GM18499 (cell line): ENCODE measurements at regions not wholly inside any gene's neighbourhood (a gene's known extent, or its start where the extent isn't known, plus 50 kb on each side); places are given as distances from the start of the nearest gene placed in this dataset.
"Not testable (repeated sequence)": the region's sequence is repeated elsewhere in the genome, so short reads cannot be mapped to it uniquely, and the experiment has no call there.

Experiments
- ATAC-seq: cut with Tn5 transposase; IDR thresholded peaks from one replicate; pipeline ENCODE4 v1.9.1; 2021; ENCODE audit warnings: moderate number of reproducible peaks; ENCODE audit not compliant: insufficient read depth, unreplicated experiment

DNA sequence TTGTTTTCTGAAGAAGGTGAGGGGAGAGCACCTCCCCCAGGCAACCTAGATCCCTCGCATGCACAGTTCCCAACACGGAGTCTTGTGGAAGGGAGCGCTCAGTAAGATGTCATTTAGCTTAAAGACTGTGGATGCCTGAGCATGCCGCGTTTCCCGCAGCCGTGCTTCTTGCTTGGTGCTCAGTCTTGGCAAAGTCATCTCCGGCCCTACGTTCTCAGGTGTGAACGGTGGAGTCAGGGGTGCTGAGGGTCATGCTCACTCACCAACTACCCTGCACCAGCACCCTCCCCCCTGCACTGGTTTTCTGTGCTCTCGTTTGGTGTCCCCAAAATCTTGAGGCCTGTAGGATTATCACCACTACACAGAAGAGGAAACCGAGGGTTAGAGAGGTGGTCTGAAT lies 202.1 kb downstream of the RHOU start:
- no peak for ATAC-seq

DNA sequence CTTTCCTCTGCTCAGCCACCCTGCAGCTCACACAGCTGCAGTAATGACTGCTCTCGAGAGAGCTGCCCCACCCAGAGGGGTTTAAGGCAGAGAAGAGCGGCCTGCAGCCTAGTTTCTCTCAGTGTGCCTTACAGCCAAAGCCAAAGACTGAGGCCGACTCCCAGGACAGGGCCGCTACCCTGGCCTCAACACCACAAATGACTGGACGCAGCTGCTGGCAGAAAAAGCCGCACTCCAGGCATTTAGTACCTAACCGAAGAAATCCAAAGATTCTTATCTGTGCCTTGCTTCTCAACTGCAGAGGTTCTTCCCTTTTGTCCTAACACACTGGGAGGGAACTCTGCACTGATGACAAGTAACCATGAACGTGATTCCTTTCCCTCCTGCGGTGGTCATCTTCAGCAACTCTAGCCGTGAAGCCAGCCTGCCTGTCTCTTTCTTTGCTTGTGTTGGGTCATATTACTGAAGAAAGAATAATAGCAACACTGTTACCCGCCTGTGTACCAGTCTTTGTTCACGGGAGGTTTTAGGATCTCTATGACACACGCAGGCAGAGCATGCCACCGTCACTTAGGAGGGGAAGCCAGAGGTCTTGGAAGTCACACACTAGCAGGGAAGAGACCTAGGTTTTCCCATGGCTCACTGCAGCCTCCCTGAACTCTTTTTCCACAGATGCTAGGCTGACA lies 202.7 kb downstream of the RHOU start:
- no peak for ATAC-seq

DNA sequence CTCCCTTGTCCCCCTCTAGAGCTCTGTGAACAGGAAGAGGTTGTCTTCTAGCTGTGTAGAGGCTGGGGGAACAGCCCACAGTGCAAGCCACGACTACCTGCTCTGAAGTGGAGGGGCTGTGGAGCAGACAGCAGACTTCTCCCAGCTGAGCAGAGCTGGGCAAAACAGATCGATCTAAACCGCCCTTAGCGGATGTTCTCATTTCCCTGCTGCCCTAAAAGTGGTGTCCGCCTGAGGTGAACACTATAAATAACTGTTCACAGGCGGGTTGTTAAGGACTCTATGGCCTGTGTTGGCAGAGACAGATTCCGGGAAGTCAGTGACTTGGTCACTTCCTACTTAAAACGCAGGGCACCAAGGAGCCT lies 203.2 kb downstream of the RHOU start:
- no peak for ATAC-seq

DNA sequence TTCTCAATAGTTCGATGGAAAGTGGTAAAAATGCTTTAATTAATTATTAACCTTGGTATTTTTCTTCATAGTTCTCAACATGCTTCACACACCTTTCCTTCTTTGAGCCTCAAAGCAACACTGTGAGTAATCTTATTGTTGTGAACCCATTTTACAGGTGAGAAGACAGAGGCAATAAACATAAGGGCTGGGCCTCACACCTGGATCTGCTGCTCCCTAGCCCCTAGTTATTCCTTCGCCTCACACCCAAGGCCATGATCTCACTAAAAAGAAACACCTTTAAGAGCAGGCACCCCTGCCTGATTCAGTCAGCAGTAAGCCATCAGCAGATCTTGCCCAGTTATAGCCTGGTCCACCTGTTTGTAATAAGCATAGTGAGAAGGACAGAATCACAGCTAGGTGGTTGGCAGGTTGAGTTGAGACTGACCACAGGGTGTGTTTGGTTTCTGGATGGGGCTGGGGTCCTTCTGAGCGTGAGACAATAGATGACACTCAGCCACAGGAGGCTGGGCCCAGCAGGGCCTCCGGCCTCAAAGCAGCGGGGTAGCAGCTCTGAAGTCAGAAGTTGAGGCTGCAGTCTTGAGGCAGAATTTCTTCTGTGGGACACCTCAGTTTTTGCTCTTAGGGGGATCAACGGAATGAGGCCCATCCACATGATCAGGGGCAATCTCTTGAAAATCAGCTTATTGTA lies 203.9 kb downstream of the RHOU start:
- ATAC-seq, result no peak

DNA sequence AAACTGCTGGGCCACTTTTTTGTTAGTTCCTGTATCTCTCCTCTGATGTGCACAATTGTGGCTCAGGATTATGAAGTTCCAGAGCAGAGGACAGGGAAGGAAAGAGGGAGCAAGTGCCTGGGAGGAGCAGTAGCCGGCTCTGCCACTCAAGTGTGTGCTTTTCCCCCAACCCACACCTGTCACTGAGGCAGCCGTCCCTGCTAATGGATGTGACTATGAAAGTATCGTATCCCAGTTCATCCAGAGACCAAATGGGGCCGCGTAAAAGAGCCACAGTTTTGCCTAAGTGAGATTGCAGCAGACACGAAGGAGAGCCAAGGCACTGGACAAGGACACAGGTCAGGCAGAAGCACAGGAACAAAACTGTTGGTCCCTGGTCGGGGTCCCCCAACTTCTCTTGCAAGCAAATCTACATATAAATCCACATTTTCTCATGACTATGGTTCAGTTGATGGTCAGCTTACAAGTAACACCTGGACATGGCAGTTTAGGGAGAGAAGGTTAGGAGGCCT lies 204.7 kb downstream of the RHOU start:
- ATAC-seq, result no peak

DNA sequence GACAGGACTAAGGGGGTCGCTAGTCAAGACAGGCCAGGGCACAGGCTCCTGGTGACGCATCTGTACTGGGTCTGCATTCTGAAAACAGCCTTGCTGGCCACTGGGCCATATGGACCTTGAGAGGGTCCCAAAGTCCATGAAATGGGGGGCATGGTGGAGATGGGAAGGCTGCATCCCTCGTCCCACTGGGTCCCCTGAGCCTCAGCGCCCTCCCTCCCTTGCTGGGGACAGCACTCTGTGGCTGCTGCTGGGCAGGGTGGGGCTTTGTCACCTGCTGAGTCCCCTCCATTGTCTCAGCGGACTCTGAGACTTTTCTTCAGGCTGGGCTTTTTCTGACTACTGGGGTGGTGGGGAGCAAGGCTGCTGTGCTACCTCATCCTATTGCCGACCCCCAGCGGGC lies 205.2 kb downstream of the RHOU start:
- ATAC-seq, result no peak

DNA sequence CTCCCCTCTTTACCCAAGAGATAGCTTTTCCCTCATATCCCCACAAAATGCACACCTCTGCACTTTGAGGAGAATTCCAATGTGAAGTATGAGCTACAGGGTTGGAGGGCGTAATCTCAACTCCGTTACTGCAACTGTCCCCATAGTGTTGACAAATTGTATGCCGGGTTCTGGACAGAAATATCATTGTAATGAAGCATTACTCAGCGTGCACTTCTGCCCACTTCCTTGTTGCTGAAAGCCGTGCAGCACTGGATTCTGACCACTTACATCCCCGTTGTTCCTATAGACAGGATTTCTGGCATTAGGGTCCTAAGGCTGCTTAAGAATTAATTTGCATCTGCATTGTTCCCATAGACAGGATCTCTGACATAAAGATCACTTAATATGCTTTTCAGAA lies 205.6 kb downstream of the RHOU start:
- ATAC-seq, result no peak

DNA sequence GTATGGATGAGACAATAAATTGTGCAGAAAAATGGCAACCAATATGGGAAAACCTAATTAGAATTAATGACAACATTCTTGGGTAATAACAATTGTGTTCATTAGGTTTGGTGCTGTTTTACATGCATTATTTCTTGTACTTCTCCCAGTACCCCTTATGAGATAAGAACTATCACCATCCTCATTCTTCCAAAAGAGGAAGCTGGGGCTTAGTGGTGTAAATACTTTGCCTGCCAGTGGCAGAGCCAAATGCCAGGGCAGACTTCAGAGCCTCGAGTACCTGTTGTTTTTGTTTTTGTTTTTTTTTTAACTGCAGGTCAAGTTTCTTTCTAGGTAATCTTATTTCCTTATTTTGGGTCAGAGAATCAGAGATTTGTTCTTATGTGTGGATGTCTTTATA lies 206.4 kb downstream of the RHOU start:
- ATAC-seq, result no peak

DNA sequence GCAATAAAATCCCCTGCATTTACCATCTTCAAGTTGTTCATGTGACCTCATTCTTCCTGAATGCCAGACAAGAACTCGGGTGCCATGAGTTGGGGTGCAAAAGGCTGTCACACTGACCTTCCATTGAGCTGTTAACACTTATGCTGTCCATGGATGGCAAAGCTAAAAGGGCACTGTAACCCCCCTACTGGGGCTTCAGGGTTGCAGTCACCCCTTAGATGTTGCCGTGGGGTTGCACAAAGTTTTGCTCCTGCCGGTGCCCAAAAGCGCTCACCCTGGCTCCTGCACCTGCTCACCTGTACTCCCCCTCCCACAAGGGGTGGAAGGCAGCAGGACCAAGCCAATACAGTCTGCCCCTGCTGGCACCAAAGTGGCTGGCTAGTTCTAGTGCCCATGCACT lies 208.2 kb downstream of the RHOU start:
- no peak for ATAC-seq

DNA sequence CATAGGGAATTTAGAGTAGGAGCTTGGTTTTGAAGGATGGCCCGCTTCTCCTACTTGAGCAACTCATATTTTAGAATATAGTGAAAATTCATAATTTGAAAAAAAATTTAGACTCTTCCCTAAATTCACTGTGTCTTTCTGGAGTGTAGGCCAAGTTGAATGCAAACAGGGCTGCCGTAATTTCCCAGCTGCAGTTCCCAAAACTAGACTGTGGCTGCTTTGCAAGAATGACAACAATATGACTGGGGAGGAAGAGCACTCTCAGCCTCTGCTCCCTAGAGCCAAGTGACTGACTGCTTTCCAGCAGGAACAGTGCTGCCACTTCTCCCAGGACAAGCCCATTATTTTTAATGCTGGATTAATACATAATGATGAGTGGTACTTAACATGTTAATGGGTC lies 209.0 kb downstream of the RHOU start:
- no peak for ATAC-seq

DNA sequence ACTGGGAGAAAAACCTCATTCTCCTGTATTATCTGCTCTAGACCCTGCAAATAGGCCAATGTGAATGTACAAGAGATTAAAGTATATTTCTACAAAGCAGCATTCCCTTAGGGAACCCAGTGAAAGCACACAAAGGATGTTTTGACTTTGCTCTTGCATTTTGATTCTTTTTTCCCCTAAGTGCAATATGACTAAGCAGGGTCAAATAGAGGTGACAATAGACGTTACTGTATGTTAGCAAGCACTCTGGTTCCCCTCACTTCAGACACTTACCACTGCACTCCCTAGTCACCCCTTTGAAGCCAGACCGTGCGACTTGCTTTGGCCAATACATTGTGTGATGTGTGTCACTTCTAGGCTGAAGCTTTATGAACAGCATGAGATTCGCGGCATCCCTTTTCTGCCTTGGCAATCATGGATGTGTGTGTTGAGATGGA lies 209.7 kb downstream of the RHOU start:
- ATAC-seq, result no peak

DNA sequence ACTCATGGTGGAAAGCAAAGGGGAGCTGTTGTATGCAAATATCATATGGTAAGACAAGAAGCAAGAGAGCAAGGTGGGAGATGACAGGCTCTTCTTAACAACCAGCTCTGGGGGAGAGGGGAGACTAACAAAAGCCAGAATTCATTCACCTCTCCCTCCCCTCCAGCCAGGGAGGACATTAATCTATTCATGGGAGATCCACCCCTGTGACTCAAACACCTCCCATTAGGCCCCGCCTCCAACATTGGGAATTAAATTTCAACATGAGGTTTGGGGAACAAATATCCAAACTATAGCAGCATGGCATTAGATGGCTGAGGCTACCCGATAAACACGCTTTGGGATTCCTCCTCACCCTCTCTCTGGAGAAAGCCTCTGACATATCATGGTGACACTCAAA lies 210.6 kb downstream of the RHOU start:
- ATAC-seq, result no peak

DNA sequence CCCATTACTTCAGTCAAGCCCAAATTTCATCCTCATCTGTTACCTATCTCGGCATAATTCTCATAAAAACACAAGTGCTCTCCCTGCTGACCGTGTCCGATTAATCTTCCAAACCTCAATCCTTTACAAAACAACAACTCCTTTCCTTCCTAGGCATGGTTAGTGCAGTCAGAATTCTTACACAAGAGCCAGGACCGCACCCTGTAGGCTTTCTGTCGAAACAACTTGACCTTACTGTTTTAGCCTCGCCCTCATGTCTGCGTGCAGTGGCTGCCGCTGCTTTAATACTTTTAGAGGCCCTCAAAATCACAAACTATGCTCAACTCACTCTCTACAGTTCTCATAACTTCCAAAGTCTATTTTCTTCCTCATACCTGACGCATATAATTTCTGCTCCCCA lies 214.3 kb downstream of the RHOU start:
- ATAC-seq, result not testable (repeated sequence)

DNA sequence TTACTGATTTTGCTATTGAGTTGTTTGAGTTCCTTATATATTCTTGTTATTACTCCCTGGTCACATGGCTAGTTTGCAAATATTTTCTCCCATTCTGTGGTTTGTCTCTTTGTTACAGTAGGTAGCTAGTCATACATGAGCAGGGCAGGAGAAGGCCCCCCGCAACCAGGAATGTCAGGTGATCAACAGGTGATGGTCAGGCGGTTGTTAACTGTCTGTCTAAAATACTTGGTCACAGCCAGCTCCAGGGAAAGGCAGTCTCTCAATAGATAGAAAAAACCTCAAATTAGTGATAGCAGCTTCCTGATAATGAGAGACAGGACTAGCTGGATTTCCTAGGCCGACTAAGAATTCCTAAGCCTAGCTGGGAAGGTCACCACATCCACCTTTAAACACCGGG lies 217.9 kb downstream of the RHOU start:
- ATAC-seq, result no peak

DNA sequence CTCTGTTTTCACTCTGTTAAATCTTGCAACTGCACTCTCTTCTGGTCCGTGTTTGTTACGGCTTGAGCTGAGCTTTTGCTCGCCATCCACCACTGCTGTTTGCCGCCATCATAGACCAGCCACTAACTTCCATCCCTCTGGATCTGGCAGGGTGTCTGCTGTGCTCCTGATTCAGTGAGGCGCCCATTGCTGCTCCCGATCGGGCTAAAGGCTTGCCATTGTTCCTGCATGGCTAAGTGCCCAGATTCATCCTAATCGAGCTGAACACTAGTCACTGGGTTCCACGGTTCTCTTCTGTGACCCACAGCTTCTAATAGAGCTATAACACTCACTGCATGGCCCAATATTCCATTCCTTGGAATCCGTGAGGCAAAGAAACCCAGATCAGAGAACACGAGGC lies 218.5 kb downstream of the RHOU start:
- not testable (repeated sequence) for ATAC-seq

DNA sequence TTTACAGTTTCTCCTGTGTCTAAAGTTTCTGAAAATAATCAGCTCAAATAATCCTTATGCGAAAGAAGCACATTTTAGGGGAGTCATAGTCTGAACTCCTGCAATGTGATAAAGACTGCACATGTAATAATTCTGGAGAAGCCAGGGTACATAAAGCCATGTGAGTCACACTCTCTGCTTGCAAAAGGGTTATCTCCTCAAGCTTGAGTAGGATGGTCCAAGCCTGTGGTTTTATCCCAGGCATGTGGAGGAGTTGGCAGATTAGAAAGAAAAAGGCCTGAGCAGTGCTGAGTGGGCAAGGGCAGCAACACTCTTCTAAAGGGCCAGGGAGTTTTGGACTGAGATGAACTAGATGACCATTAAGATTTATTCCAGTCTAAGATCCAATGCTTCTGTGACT lies 220.4 kb downstream of the RHOU start:
- ATAC-seq, result no peak

DNA sequence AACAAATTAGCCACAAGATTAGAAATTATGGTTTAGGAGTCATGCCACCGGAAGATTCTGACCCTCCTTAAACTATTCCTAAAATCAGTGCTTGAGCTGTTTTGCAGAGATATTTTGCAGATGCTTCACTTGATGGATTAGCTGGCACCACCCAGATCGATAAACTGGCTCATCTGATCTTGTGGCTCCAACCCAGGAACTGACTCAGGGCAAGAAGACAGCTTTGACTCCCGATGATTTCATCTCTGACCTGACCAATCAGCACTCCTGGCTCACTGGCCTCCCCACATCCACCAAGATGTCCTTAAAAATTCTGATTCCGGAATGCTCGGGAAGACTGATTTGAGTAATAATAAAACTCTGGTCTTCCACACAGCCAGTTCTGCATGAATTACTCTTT lies 221.6 kb downstream of the RHOU start:
- ATAC-seq, result no peak

DNA sequence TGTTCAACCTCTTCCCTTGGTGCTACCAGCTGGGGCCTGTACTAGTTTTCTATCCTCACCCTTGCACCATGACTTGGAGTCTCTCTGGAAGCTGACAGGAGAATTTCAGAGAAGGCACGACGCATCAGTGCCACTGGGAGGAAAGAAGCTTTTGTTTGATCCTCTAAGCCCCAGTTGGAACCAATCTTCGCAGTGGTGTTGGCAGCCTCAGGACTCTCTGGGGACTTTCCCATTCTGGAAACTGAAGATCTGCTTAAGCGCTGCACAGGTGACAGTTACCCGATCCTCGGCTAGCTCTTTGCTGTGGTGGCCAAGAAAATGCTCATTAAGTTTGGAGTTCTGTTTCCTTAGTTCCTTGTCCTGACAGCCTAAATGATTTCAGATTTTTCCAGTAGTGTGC lies 222.3 kb downstream of the RHOU start:
- ATAC-seq, result no peak

DNA sequence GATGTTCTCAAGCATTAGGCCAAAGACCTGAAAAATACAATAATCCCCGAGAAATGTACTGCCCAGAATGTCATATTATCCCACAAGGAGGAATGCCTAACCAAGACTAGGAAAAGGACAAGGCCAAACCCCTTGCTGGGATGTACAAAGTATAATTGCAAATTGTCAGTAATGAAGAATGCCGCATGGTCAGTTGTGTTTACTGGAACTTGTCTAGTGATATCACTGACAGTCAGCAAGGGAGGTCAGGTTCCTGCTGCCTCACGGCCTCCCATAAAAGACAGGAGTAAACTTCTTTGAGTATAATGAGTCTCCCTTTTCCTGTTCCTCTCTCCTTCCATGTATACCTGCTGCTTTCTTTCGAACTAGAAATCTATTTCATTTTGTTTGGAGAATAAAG lies 222.8 kb downstream of the RHOU start:
- no peak for ATAC-seq

DNA sequence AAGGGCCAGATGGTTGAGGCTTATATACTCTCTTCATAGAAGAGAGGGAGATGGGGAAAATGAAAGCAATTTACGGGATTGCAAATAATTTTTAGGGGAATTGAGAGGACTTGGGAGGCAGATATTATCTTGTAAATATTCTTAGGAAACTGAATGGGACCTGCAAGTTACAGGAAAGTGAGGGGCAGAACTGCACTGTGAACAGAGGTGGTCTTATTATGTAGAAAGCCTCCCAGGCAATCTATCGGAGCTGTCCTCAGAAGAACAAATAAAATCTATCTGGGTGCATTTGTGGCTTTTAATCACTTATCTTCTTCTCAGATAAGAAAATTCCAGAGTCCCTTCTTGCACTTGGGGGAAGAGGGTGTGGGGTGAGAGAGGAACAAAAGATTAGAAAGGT lies 223.5 kb downstream of the RHOU start:
- no peak for ATAC-seq

DNA sequence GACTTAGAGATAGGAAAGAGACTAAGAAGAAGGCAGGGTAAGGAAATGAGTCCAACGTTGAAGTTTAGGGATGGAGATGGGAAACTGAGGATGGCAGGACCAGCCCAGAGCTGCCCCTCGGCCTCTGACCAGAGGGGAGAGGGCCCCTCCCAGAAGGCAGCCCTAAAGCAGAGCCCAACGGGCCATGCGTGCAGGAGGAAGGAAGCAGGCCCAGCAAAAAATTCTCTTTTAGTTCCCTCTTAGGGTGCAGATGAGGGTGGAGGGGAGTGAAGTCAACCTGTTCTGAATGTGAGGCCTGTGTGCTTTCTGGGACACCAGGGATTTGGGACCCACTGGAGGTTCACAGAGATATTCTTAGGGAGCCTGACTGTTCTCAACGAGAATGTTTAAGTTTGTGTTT lies 225.4 kb downstream of the RHOU start:
- no peak for ATAC-seq

DNA sequence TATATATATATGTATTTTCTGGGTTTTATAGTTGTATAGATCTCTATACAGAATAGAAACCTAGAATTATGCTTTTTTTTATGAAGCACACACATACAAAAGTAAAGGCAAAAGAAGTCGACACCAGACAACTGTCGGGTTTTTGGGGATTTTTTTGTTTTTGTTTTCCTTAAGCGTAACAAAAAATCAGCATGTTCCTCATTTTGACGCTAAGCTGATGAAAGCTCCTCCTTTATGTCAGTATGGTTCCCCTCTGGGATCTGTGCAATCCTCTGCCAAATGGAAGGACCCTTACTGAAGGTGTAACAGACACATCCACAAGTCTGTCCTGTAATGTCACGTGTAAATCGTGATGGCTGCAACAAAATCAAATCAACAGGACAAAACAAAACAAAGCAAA lies 226.2 kb downstream of the RHOU start:
- no peak for ATAC-seq
